CD14-positive monocyte (primary cell): ENCODE measurements at regions not wholly inside any gene's neighbourhood (a gene's known extent, or its start where the extent isn't known, plus 50 kb on each side); places are given as distances from the start of the nearest gene placed in this dataset.
"Not testable (repeated sequence)": the region's sequence is repeated elsewhere in the genome, so short reads cannot be mapped to it uniquely, and the experiment has no call there.

Source experiments
- DNase-seq, 3 donors: peaks; one replicate each; pipeline ENCODE4 v3.0.0-alpha.2; 2011 to 2022
- H2AFZ ChIP-seq: 2 replicates; pipeline ENCODE4 v1.6.0; 2012; ENCODE audit warnings: mild to moderate bottlenecking, low read depth, low read length, inconsistent platforms; ENCODE audit not compliant: insufficient read depth, poor library complexity, severe bottlenecking
- H3K27ac ChIP-seq, 2 donors: 1 replicate in 1 of 2; 2 replicates in 1 of 2; pipeline ENCODE4 v1.5.1; 2012 to 2013; ENCODE audit warnings: low read length in 2 of 2, control low read depth in 1 of 2, inconsistent platforms in 1 of 2, low read depth in 1 of 2, mild to moderate bottlenecking in 1 of 2
- H3K27me3 ChIP-seq, 2 donors: one replicate each; pipeline versions ENCODE4 v1.6.0 to v1.6.1; 2011 to 2013; ENCODE audit warnings: low read length in 2 of 2; ENCODE audit not compliant: control insufficient read depth in 2 of 2, insufficient read depth in 2 of 2
- H3K36me3 ChIP-seq, 2 donors: replicated peaks in 1 of 2; 1 replicate in 1 of 2; 2 replicates in 1 of 2; pipeline versions ENCODE4 v1.5.1 to v1.6.1; 2012 to 2013; ENCODE audit warnings: low read length in 2 of 2, control low read depth in 1 of 2, inconsistent platforms in 1 of 2, mild to moderate bottlenecking in 1 of 2; ENCODE audit not compliant: insufficient read depth in 2 of 2, control insufficient read depth in 1 of 2
- H3K4me1 ChIP-seq, 2 donors: 1 replicate in 1 of 2; 2 replicates in 1 of 2; pipeline versions ENCODE4 v1.5.1 to v1.6.1; 2012 to 2013; ENCODE audit warnings: low read length in 2 of 2, control low read depth in 1 of 2, inconsistent platforms in 1 of 2, mild to moderate bottlenecking in 1 of 2, moderate library complexity in 1 of 2; ENCODE audit not compliant: insufficient read depth in 2 of 2, control insufficient read depth in 1 of 2
- H3K4me2 ChIP-seq: replicated peaks from 2 replicates; pipeline ENCODE3; 2012; ENCODE audit warnings: low read length, moderate library complexity, mild to moderate bottlenecking; ENCODE audit not compliant: poor library complexity, severe bottlenecking; ENCODE audit errors: extremely low read depth
- H3K4me3 ChIP-seq, 3 experiments: fragments of 200-600 bp in 1 of 3; sonication (generic) in 1 of 3; replicated peaks in 1 of 3; 1 replicate in 2 of 3; 2 replicates in 1 of 3; pipeline ENCODE4 v1.5.1; 2011 to 2013; ENCODE audit warnings: low read length in 3 of 3, mild to moderate bottlenecking in 3 of 3, control low read depth in 2 of 3, low read depth in 2 of 3, inconsistent platforms in 1 of 3, moderate library complexity in 1 of 3
- H3K79me2 ChIP-seq: 2 replicates; pipeline ENCODE4 v1.6.0; 2012; ENCODE audit warnings: mild to moderate bottlenecking, control low read depth, inconsistent platforms, low read length, moderate library complexity; ENCODE audit not compliant: insufficient read depth
- H3K9ac ChIP-seq: 2 replicates; pipeline ENCODE4 v1.6.0; 2017; ENCODE audit warnings: low read length, mild to moderate bottlenecking; ENCODE audit not compliant: insufficient read depth, poor library complexity, severe bottlenecking
- H3K9me3 ChIP-seq, 2 donors: replicated peaks in 1 of 2; 1 replicate in 1 of 2; 2 replicates in 1 of 2; pipeline versions ENCODE4 v1.5.1 to v1.6.1; 2012 to 2013; ENCODE audit warnings: low read length in 2 of 2, control low read depth in 1 of 2; ENCODE audit not compliant: control insufficient read depth in 1 of 2, insufficient read depth in 1 of 2
- H4K20me1 ChIP-seq: 2 replicates; pipeline ENCODE4 v1.6.0; 2012; ENCODE audit warnings: mild to moderate bottlenecking, low read length, control low read depth, moderate library complexity; ENCODE audit not compliant: insufficient read depth
- H3K27ac Mint-ChIP-seq, 7 donors: one replicate each; pipeline ENCODE4 v1.8.0; 2020; ENCODE audit warnings: mild to moderate bottlenecking in 7 of 7, mixed read lengths in 7 of 7, moderate library complexity in 6 of 7, inconsistent platforms in 2 of 7
- H3K27me3 Mint-ChIP-seq, 3 donors: one replicate each; pipeline ENCODE4 v1.8.0; 2021 to 2022; ENCODE audit warnings: low read depth in 3 of 3, mild to moderate bottlenecking in 3 of 3, mixed read lengths in 3 of 3, moderate library complexity in 3 of 3, inconsistent platforms in 1 of 3
- H3K36me3 Mint-ChIP-seq, 2 donors: one replicate each; pipeline ENCODE4 v1.8.0; 2020; ENCODE audit warnings: mixed read lengths in 2 of 2, inconsistent platforms in 1 of 2, mild to moderate bottlenecking in 1 of 2
- H3K4me1 Mint-ChIP-seq: one replicate; pipeline ENCODE4 v1.8.0; 2020; ENCODE audit warnings: mild to moderate bottlenecking, mixed read lengths
- H3K4me3 Mint-ChIP-seq, 2 donors: one replicate each; pipeline ENCODE4 v1.8.0; 2020; ENCODE audit warnings: mild to moderate bottlenecking in 2 of 2, mixed read lengths in 2 of 2, moderate library complexity in 1 of 2
- H3K9me3 Mint-ChIP-seq, 7 donors: one replicate each; pipeline ENCODE4 v1.8.0; 2020 to 2022; ENCODE audit warnings: mixed read lengths in 7 of 7, mild to moderate bottlenecking in 6 of 7, moderate library complexity in 6 of 7, inconsistent platforms in 2 of 7
- CTCF ChIP-seq: fragments of 200-600 bp; IDR thresholded peaks from one replicate; pipeline ENCODE4 v1.8.0; 2022; ENCODE audit warnings: antibody characterized with exemption, mild to moderate bottlenecking
- WGBS: methylation state at CpG from one replicate; pipeline ENCODE4 v1.1.5; 2013; ENCODE audit warnings: missing lambda C conversion rate; ENCODE audit not compliant: insufficient coverage; 5-methylcytosine and 5-hydroxymethylcytosine counted together
- intact Hi-C, 2 donors: fragments of 100-400 bp; cut with micrococcal nuclease; formaldehyde crosslinking; loops; one replicate each; pipeline versions ENCODE4 v1.15.0 to v1.15.1; 2023

GRCh38 chr2:120514521-120514920 is 168.6 kb downstream of the INHBB start:
- Histone ChIP-seq H3K4me3 (no peak overlapping the region), H3K27ac (no peak overlapping the region), H3K79me2 (no peaks in the 10 kb centered on the region), H3K4me1 (no peaks in the 10 kb centered on the region), H3K9ac (no peak overlapping the region), H3K27me3 (no peaks in the 10 kb centered on the region), H3K4me2 (no peak overlapping the region), H4K20me1 (no peaks in the 10 kb centered on the region), H2AFZ (no peak overlapping the region), H3K36me3 (no peaks in the 10 kb centered on the region), H3K9me3 (no peaks in the 10 kb centered on the region)
- H3K4me3 Mint-ChIP-seq, result no peak overlapping the region
- intact Hi-C loops, result no loop called here
- H3K27me3 Mint-ChIP-seq, result peaks cover 5 to 9% (median 6%) of the 10 kb centered on the region in 3 donors
- no peaks in the 10 kb centered on the region for H3K4me1 Mint-ChIP-seq
- no peak overlapping the region for H3K27ac Mint-ChIP-seq
- no peak for TF ChIP-seq CTCF
- no peaks in the 10 kb centered on the region for H3K36me3 Mint-ChIP-seq
- WGBS, result 92% methylated on average over 8 of the region's 8 CpGs
- no peak for DNase-seq
- no peaks in the 10 kb centered on the region for H3K9me3 Mint-ChIP-seq

GRCh38 chr2:120515066-120515758 is 169.3 kb downstream of the INHBB start:
- not testable (repeated sequence) for H3K36me3 Mint-ChIP-seq, H3K27ac ChIP-seq

More at GRCh38 chr2:120515066-120515758, 169.3 kb downstream of the INHBB start:
- H3K9me3 ChIP-seq, H3K4me1 ChIP-seq, H3K27me3 ChIP-seq, H3K9me3 Mint-ChIP-seq, DNase-seq, H3K79me2 ChIP-seq, H3K36me3 ChIP-seq, H3K27me3 Mint-ChIP-seq, H3K9ac ChIP-seq, intact Hi-C loops, H2AFZ ChIP-seq, H3K27ac Mint-ChIP-seq, H3K4me1 Mint-ChIP-seq, H3K4me3 ChIP-seq, H3K4me2 ChIP-seq, H4K20me1 ChIP-seq: not testable (repeated sequence)
- WGBS, result 77% methylated on average over 1 of the region's 1 CpG
- H3K4me3 Mint-ChIP-seq, result peak overlapping the region in 1 of 2 donors; percentile 56
